ENCODE measurements at regions not wholly inside any gene's neighbourhood (a gene's known extent, or its start where the extent isn't known, plus 50 kb on each side); places are given as distances from the start of the nearest gene placed in this dataset.

GRCh38 chr1:222916100-222916499 is 101.3 kb downstream of the DISP1 start:
- TF ChIP-seq, protein P1, sequence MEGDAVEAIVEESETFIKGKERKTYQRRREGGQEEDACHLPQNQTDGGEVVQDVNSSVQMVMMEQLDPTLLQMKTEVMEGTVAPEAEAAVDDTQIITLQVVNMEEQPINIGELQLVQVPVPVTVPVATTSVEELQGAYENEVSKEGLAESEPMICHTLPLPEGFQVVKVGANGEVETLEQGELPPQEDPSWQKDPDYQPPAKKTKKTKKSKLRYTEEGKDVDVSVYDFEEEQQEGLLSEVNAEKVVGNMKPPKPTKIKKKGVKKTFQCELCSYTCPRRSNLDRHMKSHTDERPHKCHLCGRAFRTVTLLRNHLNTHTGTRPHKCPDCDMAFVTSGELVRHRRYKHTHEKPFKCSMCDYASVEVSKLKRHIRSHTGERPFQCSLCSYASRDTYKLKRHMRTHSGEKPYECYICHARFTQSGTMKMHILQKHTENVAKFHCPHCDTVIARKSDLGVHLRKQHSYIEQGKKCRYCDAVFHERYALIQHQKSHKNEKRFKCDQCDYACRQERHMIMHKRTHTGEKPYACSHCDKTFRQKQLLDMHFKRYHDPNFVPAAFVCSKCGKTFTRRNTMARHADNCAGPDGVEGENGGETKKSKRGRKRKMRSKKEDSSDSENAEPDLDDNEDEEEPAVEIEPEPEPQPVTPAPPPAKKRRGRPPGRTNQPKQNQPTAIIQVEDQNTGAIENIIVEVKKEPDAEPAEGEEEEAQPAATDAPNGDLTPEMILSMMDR (conservative IDR thresholded peaks at IDR 0.05; ENCODE audit: control insufficient read depth, insufficient read depth, low read depth, low read length): no peak
- no peak overlapping the region for H3K4me3 ChIP-seq (ENCODE audit: control insufficient read depth, low read depth, low read length)
- no peak for DNase-seq (ENCODE audit: low read depth)

DNA sequence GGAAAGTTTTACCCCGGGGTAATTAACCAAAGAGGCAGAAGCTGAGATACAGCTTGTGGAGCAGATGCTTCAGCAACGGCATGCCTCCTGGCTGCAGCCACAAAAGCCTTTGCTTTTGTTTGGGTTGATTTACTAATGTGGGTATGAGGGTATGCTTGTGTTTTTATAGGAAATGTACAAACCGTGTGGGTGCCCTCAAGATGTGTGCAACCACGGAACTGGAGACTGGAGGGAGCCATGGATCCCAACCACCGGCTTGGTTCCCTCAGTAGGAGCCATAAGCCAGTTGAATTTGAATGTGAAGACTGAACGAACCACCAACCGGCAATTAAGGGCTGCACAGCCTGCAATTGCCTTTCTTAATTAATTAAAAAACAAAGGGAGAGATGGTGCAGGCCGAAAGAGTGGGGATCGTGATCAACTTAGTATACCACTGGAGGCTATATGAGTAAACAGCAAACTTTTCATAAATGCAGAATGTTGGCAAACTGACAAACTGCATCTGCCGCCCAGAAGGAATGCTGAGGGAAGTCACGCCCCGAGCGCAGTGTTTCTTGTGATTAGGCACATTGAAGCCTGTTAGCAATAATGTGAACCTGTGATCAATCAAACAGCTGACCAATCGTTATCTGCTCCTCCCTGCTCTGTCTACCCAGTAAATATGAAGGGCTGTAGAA is 104.1 kb downstream of the DISP1 start:
- no peak overlapping the region for H3K4me3 ChIP-seq (ENCODE audit: control insufficient read depth, low read depth, low read length)
- TF ChIP-seq, protein P1 (conservative IDR thresholded peaks at IDR 0.05; ENCODE audit: control insufficient read depth, insufficient read depth, low read depth, low read length): no peak
- no peak for DNase-seq (ENCODE audit: low read depth)

GRCh38 chr1:222919478-222919865 is 104.6 kb downstream of the DISP1 start:
- TF ChIP-seq, protein P1 (conservative IDR thresholded peaks at IDR 0.05; ENCODE audit: control insufficient read depth, insufficient read depth, low read depth, low read length): no peak
- peak; percentile 39 for DNase-seq (ENCODE audit: low read depth)
- H3K4me3 ChIP-seq (ENCODE audit: control insufficient read depth, low read depth, low read length): no peak overlapping the region

DNA sequence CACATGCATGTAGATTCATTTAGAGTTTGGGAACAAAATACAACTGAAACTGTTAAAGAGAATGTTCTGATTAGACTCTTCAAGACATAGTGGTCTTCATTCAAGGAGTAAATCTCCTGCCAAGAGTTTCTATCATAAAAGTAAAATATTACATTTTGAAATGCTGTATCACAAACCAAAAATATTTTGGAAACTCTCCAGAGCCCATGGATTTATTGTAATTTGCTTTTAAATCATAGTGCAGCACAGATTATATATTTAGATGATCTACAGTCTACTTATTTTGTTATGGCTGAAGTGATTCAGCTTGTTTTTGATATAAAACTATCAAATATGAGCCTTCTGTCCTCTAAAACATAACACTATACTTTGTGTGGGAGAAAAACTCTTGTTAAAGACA is 105.3 kb downstream of the DISP1 start:
- TF ChIP-seq, protein P1 (conservative IDR thresholded peaks at IDR 0.05; ENCODE audit: control insufficient read depth, insufficient read depth, low read depth, low read length): no peak
- H3K4me3 ChIP-seq (ENCODE audit: control insufficient read depth, low read depth, low read length): no peak overlapping the region
- DNase-seq (ENCODE audit: low read depth): no peak

GRCh38 chr1:222921945-222922344 is 107.1 kb downstream of the DISP1 start:
- TF ChIP-seq, protein P1 (conservative IDR thresholded peaks at IDR 0.05; ENCODE audit: control insufficient read depth, insufficient read depth, low read depth, low read length): no peak
- no peak for DNase-seq (ENCODE audit: low read depth)
- H3K4me3 ChIP-seq (ENCODE audit: control insufficient read depth, low read depth, low read length): no peak overlapping the region

DNA sequence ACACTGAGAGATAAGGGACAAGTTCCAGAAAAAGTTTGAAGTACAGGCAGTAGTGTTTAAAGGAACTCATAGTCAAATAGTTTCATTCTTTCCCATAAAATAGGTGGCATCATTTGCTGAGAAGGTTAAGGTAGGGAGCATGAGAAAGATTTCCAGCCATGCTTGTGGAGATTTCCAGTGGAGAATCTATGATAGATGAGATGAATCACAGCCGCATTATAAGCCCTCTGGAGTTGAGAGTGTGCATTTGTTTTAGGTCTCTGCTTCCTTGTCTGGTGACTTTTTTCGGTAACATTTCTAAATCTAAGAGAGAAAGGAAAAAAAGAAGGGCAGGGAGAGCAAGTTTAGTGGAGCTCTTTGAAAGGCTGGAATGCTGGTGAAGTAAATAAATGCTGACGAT is 108.7 kb downstream of the DISP1 start:
- TF ChIP-seq, protein P1 (conservative IDR thresholded peaks at IDR 0.05; ENCODE audit: control insufficient read depth, insufficient read depth, low read depth, low read length): no peak
- no peak overlapping the region for H3K4me3 ChIP-seq (ENCODE audit: control insufficient read depth, low read depth, low read length)
- no peak for DNase-seq (ENCODE audit: low read depth)

All from fibroblast of mammary gland (primary cell).